Common myeloid progenitor, CD34-positive (primary cell): ENCODE measurements at regions not wholly inside any gene's neighbourhood (a gene's known extent, or its start where the extent isn't known, plus 50 kb on each side); places are given as distances from the start of the nearest gene placed in this dataset.
"Not testable (repeated sequence)": the region's sequence is repeated elsewhere in the genome, so short reads cannot be mapped to it uniquely, and the experiment has no call there.

ENCODE experiments used
- CTCF ChIA-PET: fragments of 350-600 bp; sonication (Branson Sonifier 250); formaldehyde crosslinking; loops from one replicate; lab custom pipeline; 2021; ENCODE audit warnings: antibody characterized with exemption; lab: Charles Lee
- POLR2A ChIA-PET: fragments of 350-600 bp; sonication (Branson Sonifier 250); formaldehyde crosslinking; loops from one replicate; lab custom pipeline; 2021; ENCODE audit warnings: antibody characterized with exemption; lab: Charles Lee
- DNase-seq, 3 donors: peaks; one replicate each; pipeline versions ENCODE4 v3.0.0 to v3.0.0-alpha.2; 2013
- H3K27ac ChIP-seq, 2 experiments: 1 replicate in 1 of 2; 2 replicates in 1 of 2; pipeline ENCODE4 v1.7.0; 2013; ENCODE audit warnings: inconsistent platforms in 2 of 2, low read length in 2 of 2, mild to moderate bottlenecking in 2 of 2, low read depth in 1 of 2, moderate library complexity in 1 of 2; ENCODE audit not compliant: severe bottlenecking in 2 of 2, insufficient read depth in 1 of 2, poor library complexity in 1 of 2
- H3K27me3 ChIP-seq, 5 experiments: replicated peaks in 2 of 5; 1 replicate in 3 of 5; 2 replicates in 2 of 5; pipeline versions ENCODE4 v1.6.1 to v1.7.0; 2013; ENCODE audit warnings: low read length in 4 of 5, mild to moderate bottlenecking in 2 of 5, moderate library complexity in 2 of 5, inconsistent platforms in 1 of 5; ENCODE audit not compliant: insufficient read depth in 5 of 5, control insufficient read depth in 4 of 5
- H3K36me3 ChIP-seq, 4 experiments: 1 replicate in 2 of 4; 2 replicates in 2 of 4; pipeline versions ENCODE4 v1.6.1 to v1.7.0; 2013; ENCODE audit warnings: low read length in 3 of 4, control low read depth in 1 of 4, mild to moderate bottlenecking in 1 of 4; ENCODE audit not compliant: control insufficient read depth in 4 of 4, insufficient read depth in 4 of 4
- H3K4me1 ChIP-seq, 4 experiments: 1 replicate in 3 of 4; 2 replicates in 1 of 4; pipeline versions ENCODE4 v1.6.1 to v1.7.1; 2013; ENCODE audit warnings: low read length in 3 of 4, mild to moderate bottlenecking in 3 of 4, control low read depth in 1 of 4, inconsistent platforms in 1 of 4, moderate library complexity in 1 of 4; ENCODE audit not compliant: control insufficient read depth in 4 of 4, insufficient read depth in 4 of 4; ENCODE audit errors: control extremely low read depth in 1 of 4
- H3K4me3 ChIP-seq, 7 experiments: 1 replicate in 4 of 7; 2 replicates in 3 of 7; pipeline versions ENCODE4 v1.5.1 to v1.7.0; 2013; ENCODE audit warnings: mild to moderate bottlenecking in 7 of 7, low read length in 6 of 7, moderate library complexity in 6 of 7, inconsistent platforms in 2 of 7, low read depth in 2 of 7, control low read depth in 1 of 7; ENCODE audit not compliant: insufficient read depth in 4 of 7, control insufficient read depth in 1 of 7; ENCODE audit errors: extremely low read depth in 1 of 7
- H3K9me3 ChIP-seq, 5 experiments: 1 replicate in 4 of 5; 2 replicates in 1 of 5; pipeline versions ENCODE4 v1.6.1 to v1.7.1; 2013; ENCODE audit warnings: low read length in 4 of 5, mild to moderate bottlenecking in 2 of 5, inconsistent platforms in 1 of 5, low read depth in 1 of 5, moderate library complexity in 1 of 5; ENCODE audit not compliant: control insufficient read depth in 4 of 5, insufficient read depth in 2 of 5; ENCODE audit errors: control extremely low read depth in 1 of 5
- WGBS: methylation state at CpG from one replicate; pipeline ENCODE4 v1.1.5; 2013; ENCODE audit not compliant: insufficient coverage; 5-methylcytosine and 5-hydroxymethylcytosine counted together

DNA sequence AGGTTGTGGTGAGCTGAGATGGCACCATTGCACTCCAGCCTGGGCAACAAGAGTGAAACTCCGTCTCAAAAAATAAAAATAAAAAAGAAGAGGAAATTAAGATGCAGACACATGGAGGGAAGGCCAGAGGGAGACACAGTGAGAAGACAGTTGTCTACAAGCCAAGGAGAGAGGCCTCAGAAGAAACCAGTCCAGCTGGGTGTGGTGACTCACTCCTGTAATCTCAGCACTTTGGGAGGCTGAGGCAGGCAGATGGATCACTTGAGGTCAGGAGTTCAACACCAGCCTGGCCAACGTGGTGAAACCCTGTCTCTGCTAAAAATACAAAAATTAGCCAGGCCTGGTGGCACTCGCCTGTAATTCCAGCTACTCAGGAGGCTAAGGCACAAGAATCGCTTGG lies 80.6 kb downstream of the SMIM20 start:
- not testable (repeated sequence) for H3K36me3 ChIP-seq, H3K4me1 ChIP-seq, DNase-seq, H3K27ac ChIP-seq, H3K4me3 ChIP-seq, H3K9me3 ChIP-seq, H3K27me3 ChIP-seq
- ChIA-PET POLR2A (interaction anchor here (0.6 kb wide), 1 partner anchor 109 kb away, joined by 3 read pairs; no protein-coding TSS in a partner anchor), CTCF (interaction anchor here (1.1 to 1.7 kb wide), 2 partner anchors 8 to 11 kb away, joined by 3 read pairs; no protein-coding TSS in a partner anchor)
- 96% methylated on average over 3 of the region's 4 CpGs for WGBS

DNA sequence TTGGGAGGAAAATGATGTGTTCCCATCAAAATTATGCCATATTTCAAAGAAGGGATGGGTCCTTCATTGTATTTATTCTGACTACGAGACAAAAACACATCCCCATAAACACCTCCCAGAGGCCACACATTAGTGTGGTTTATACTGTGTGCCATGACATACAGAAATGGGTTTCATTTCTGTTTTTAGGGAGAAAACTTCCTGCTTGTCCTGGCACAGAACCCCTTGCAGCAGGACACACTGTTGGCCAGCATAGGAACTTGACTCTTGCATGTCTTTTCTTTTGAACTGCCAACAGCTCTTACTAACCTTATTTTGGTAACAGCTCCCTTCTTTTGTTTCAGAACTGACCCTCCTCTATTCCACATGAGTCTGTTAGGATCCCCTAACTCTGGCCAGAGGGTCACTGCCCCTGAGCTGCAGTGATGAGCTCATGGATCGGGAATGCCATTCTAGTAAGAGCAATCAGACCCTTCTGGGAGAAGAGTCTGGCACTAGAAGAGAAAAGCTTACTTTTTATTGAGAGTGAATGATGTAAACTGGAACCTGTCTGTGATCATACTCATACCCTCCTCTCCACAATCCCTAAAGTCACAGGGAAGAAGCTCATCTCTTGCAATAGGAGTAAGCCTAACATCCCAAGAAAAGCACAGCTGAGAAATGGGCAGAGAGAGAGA lies 86.4 kb downstream of the SMIM20 start:
- Histone ChIP-seq H3K4me1 (no peaks in the 10 kb centered on the region), H3K27me3 (peaks cover 0 to 2% (median 0%) of the 10 kb centered on the region in 5 experiments), H3K27ac (no peak overlapping the region), H3K36me3 (no peaks in the 10 kb centered on the region), H3K9me3 (peaks cover 0 to 3% (median 0%) of the 10 kb centered on the region in 5 experiments), H3K4me3 (no peak overlapping the region)
- ChIA-PET POLR2A (no interaction called here), CTCF (interaction anchor here (0.9 kb wide), 1 partner anchor 14 kb away, joined by 3 read pairs; no protein-coding TSS in a partner anchor)
- WGBS = 100% methylated on average over 1 of the region's 2 CpGs
- DNase-seq = no peak

DNA sequence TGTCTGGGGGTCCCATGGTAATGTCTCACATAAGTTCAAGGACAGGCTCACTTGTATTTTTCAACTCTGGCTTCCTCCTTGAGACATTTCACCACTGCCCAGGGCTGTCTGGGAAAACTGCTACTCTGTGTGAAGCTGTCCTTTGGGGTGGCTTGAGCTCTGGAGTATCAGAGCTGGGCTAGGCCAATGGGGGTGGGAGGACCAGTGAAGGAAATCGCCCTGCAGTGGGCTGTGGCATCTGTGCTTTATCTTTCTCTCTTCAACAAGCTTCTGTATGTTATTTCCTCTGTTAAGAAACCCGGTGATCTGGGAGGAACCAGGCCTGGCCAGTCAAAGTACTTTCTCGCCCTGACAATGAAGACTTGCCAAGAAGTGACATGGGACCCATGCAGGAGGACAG lies 87.4 kb downstream of the SMIM20 start:
- ChIA-PET POLR2A (no interaction called here), CTCF (interaction anchor here (0.6 to 0.9 kb wide), 3 partner anchors 11 to 167 kb away, joined by 3 to 4 read pairs (median 3); no protein-coding TSS in a partner anchor)
- Histone ChIP-seq H3K4me1 (no peaks in the 10 kb centered on the region), H3K36me3 (no peaks in the 10 kb centered on the region), H3K27me3 (peaks cover 0 to 2% (median 0%) of the 10 kb centered on the region in 5 experiments), H3K27ac (no peak overlapping the region), H3K4me3 (no peak overlapping the region), H3K9me3 (peaks cover 0 to 3% (median 0%) of the 10 kb centered on the region in 5 experiments)
- 80% methylated on average over 3 of the region's 3 CpGs for WGBS
- no peak for DNase-seq

DNA sequence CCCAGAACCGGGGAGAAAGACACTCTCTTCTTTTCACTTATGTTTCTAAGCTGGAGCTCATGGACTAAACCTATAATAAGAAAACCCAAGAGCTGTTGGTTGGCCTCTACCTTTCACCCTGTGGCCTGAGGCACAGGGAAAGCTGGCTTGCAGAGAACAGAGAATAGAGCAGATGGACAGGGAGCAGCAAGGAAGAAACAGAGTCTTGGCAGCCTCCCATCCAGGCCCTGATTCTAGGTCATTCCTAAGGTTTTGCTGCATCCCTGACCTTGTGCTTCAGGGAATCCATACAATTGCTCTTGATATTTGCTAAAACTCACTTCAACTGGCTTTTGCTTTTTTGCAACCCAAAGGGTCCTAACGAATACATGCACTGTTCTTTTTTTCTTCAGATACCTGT lies 87.8 kb downstream of the SMIM20 start:
- Histone ChIP-seq H3K36me3 (no peaks in the 10 kb centered on the region), H3K9me3 (peaks cover 0 to 3% (median 0%) of the 10 kb centered on the region in 5 experiments), H3K4me1 (no peaks in the 10 kb centered on the region), H3K4me3 (no peak overlapping the region), H3K27me3 (peaks cover 0 to 2% (median 0%) of the 10 kb centered on the region in 5 experiments), H3K27ac (no peak overlapping the region)
- WGBS = no CpG with 5 or more reads among the region's 2 CpGs
- CTCF ChIA-PET = interaction anchor here (0.9 kb wide), 1 partner anchor 12 kb away, joined by 4 read pairs; no protein-coding TSS in a partner anchor
- DNase-seq = no peak
- POLR2A ChIA-PET = no interaction called here

DNA sequence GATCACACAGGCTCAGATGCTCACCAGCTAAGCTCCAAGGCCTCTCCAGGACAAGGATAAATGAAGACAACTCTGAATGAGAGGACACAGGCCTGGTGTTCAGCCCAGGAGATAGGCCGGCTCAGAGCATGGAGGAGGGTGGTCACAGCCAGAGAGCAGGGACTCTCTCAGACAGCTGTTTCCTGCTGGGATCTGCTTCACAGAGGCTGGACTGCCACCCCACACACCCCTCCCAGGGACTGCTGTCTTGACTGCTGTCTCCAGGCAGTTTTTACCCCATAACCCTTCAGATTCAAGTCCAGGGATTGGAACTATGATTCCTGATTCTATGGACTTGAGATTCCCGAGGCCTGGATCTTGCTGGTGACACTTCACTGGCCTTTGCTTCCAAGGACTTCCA lies 89.0 kb downstream of the SMIM20 start:
- POLR2A ChIA-PET = no interaction called here
- CTCF ChIA-PET = interaction anchor here (0.8 kb wide), 1 partner anchor 9 kb away, joined by 3 read pairs; no protein-coding TSS in a partner anchor
- H3K36me3 ChIP-seq = no peaks in the 10 kb centered on the region
- H3K9me3 ChIP-seq = peaks cover 0 to 3% (median 0%) of the 10 kb centered on the region in 5 experiments
- no peak overlapping the region for H3K27ac ChIP-seq
- H3K27me3 ChIP-seq = peaks cover 0 to 2% (median 0%) of the 10 kb centered on the region in 5 experiments
- 83% methylated on average over 2 of the region's 2 CpGs for WGBS
- H3K4me1 ChIP-seq = no peaks in the 10 kb centered on the region
- no peak overlapping the region for H3K4me3 ChIP-seq
- no peak for DNase-seq

DNA sequence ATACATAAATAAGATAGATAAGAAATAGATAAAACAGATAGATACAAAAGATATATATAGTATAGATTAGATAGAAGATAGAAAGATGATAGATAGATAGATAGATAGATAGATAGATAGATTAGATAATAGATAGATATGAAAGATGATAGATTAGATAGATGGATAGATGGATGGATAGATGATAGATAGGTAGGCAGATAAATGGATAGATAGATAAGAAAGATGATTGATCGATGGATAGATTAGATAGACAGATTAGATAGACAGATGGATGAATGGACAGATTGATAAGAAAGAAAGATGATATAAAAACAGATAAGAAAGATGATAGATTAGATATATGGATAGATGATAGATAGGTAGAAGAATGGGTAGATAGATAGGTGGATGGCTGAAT lies 90.3 kb downstream of the SMIM20 start:
- DNase-seq = no peak
- Histone ChIP-seq H3K27me3 (peaks cover 0 to 2% (median 0%) of the 10 kb centered on the region in 5 experiments), H3K9me3 (peaks cover 0 to 3% (median 0%) of the 10 kb centered on the region in 5 experiments), H3K36me3 (no peaks in the 10 kb centered on the region), H3K4me1 (no peaks in the 10 kb centered on the region), H3K4me3 (no peak overlapping the region), H3K27ac (no peak overlapping the region)
- CTCF ChIA-PET = no interaction called here
- 100% methylated on average over 1 of the region's 1 CpG for WGBS
- POLR2A ChIA-PET = no interaction called here

DNA sequence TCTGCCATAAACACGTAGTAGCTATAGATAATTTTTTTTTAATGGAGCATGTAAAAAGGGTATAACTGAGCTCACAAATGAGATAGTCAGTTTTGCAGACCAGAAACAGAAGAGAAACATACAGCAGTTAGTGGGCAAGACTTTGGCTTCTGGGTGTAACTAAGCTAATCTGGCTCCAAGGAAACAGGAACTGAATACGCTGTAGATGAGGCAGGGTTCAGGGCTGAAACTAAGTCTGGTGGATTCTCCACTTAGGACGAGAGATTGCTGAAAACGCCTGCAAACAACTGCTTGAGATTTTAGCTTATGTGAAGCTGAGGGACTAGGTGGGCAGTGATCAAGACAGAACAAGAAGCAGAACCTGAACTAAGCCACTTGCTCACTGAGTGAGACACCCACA lies 91.7 kb downstream of the SMIM20 start:
- Histone ChIP-seq H3K27me3 (peaks cover 0 to 3% (median 0%) of the 10 kb centered on the region in 5 experiments), H3K4me1 (no peaks in the 10 kb centered on the region), H3K27ac (no peak overlapping the region), H3K9me3 (peaks cover 0 to 10% (median 0%) of the 10 kb centered on the region in 5 experiments), H3K4me3 (no peak overlapping the region), H3K36me3 (no peaks in the 10 kb centered on the region)
- POLR2A ChIA-PET = no interaction called here
- no peak for DNase-seq
- CTCF ChIA-PET = interaction anchor here (0.9 to 1.6 kb wide), 4 partner anchors 9 to 394 kb away, joined by 3 to 5 read pairs (median 4); no protein-coding TSS in a partner anchor
- 81% methylated on average over 2 of the region's 4 CpGs for WGBS
